NT2/D1 (cell line): ENCODE measurements at regions not wholly inside any gene's neighbourhood (a gene's known extent, or its start where the extent isn't known, plus 50 kb on each side); places are given as distances from the start of the nearest gene placed in this dataset.

Experiments used
- SUZ12 ChIP-seq: IDR thresholded peaks from 2 replicates; pipeline ENCODE4 v1.6.1; 2011; ENCODE audit not compliant: insufficient read length, insufficient read depth; ENCODE audit errors: extremely low read depth
- ZNF274 ChIP-seq: IDR thresholded peaks from 2 replicates; pipeline ENCODE4 v1.6.1; 2011; ENCODE audit warnings: mild to moderate bottlenecking, low read depth, low read length

GRCh38 chr2:192960945-192961344, 766.2 kb upstream of the TMEFF2 start:
- TF ChIP-seq SUZ12 = no peak
- no peak for TF ChIP-seq ZNF274
